Uterus (tissue), 3 donors: ENCODE measurements at regions not wholly inside any gene's neighbourhood (a gene's known extent, or its start where the extent isn't known, plus 50 kb on each side); places are given as distances from the start of the nearest gene placed in this dataset.

ENCODE experiments used
- DNase-seq, 2 donors: peaks; one replicate each; pipeline ENCODE4 v3.0.0-alpha.2; 2019 to 2020
- H3K27ac ChIP-seq, 2 donors: fragments of 200-600 bp; sonication (generic); 1 replicate in 1 of 2; 2 replicates in 1 of 2; pipeline ENCODE4 v1.5.1; 2016 to 2018
- H3K27me3 ChIP-seq, 2 donors: fragments of 200-600 bp; sonication (generic); one replicate each; pipeline ENCODE4 v1.5.1; 2018 to 2019; ENCODE audit warnings: control low read depth in 1 of 2
- H3K36me3 ChIP-seq, 2 donors: fragments of 200-600 bp; sonication (generic); one replicate each; pipeline ENCODE4 v1.5.1; 2019; ENCODE audit warnings: control low read depth in 1 of 2
- H3K4me1 ChIP-seq, 2 donors: fragments of 200-600 bp; sonication (generic); one replicate each; pipeline ENCODE4 v1.5.1; 2018 to 2019; ENCODE audit warnings: control low read depth in 1 of 2
- H3K4me3 ChIP-seq, 2 donors: fragments of 200-600 bp; sonication (generic); 1 replicate in 1 of 2; 2 replicates in 1 of 2; pipeline ENCODE4 v1.5.1; 2018 to 2019; ENCODE audit warnings: mild to moderate bottlenecking in 1 of 2
- H3K9me3 ChIP-seq, 2 donors: fragments of 200-600 bp; sonication (generic); one replicate each; pipeline ENCODE4 v1.5.1; 2019; ENCODE audit warnings: control low read depth in 1 of 2
- CTCF ChIP-seq, 4 experiments: fragments of 200-600 bp in 2 of 4; fragments of 450-650 bp in 2 of 4; sonication (generic) in 2 of 4; IDR thresholded peaks; one replicate each; pipeline ENCODE4 v1.5.1; 2016 to 2019; ENCODE audit warnings: antibody characterized with exemption in 4 of 4, mild to moderate bottlenecking in 2 of 4, moderate library complexity in 1 of 4
- POLR2A ChIP-seq, 2 donors: fragments of 450-650 bp; IDR thresholded peaks; one replicate each; pipeline ENCODE4 v1.6.1; 2016; ENCODE audit warnings: antibody characterized with exemption in 2 of 2, mild to moderate bottlenecking in 1 of 2, moderate library complexity in 1 of 2
- intact Hi-C: fragments of 100-400 bp; cut with DNase I; formaldehyde crosslinking; loops from one replicate; pipeline ENCODE4 v1.15.1; 2023; ENCODE audit warnings: low total_unique reads
- donor health status: DM: yes; HTN: yes; CAD: no.

GRCh38 chr12:107474639-107475539 is 210.7 kb upstream of the PWP1 start:
- TF ChIP-seq CTCF (IDR thresholded peaks at IDR 0.05) (no peak), POLR2A (IDR thresholded peaks at IDR 0.05) (no peak)
- DNase-seq, result no peak
- H3K27me3 ChIP-seq, result no peaks in the 10 kb centered on the region
- H3K36me3 ChIP-seq, result no peaks in the 10 kb centered on the region
- intact Hi-C loops, result no loop called here
- H3K4me3 ChIP-seq, result no peak overlapping the region
- no peak overlapping the region for H3K27ac ChIP-seq
- H3K4me1 ChIP-seq, result no peaks in the 10 kb centered on the region
- H3K9me3 ChIP-seq, result no peaks in the 10 kb centered on the region

DNA sequence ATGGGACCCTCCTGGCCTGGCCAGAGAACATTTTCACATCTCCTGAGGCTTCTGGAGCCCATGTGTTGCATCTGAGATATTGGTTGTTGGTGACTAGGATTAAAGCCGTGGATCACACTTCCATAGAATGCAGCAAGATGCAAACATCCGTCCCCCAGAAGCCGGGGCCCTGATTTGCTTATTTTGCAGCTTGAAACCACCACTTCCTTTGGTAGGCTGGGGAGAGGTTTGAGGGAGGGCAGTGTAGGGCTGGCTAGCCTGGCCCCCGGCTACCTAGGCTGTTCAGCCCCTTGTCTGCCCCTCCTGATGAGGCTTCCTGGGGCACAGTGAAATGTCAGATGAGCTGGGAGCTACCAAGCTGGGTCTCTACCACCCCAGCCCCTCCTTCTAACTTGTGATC is 209.7 kb upstream of the PWP1 start:
- TF ChIP-seq POLR2A (IDR thresholded peaks at IDR 0.05) (no peak), CTCF (IDR thresholded peaks at IDR 0.05) (no peak)
- Histone ChIP-seq H3K4me1 (no peaks in the 10 kb centered on the region), H3K27ac (no peak overlapping the region), H3K36me3 (no peaks in the 10 kb centered on the region), H3K9me3 (no peaks in the 10 kb centered on the region), H3K27me3 (no peaks in the 10 kb centered on the region), H3K4me3 (no peak overlapping the region)
- no peak for DNase-seq
- intact Hi-C loops, result no loop called here

- Histone ChIP-seq H3K4me3 (no peak overlapping the region), H3K27me3 (no peaks in the 10 kb centered on the region), H3K4me1 (no peaks in the 10 kb centered on the region), H3K9me3 (no peaks in the 10 kb centered on the region), H3K27ac (no peak overlapping the region), H3K36me3 (no peaks in the 10 kb centered on the region)
- TF ChIP-seq CTCF (IDR thresholded peaks at IDR 0.05) (no peak), POLR2A (IDR thresholded peaks at IDR 0.05) (no peak)
- intact Hi-C loops, result no loop called here
- no peak for DNase-seq
Measured at GRCh38 chr12:107477018-107477417, 208.6 kb upstream of the PWP1 start.

DNA sequence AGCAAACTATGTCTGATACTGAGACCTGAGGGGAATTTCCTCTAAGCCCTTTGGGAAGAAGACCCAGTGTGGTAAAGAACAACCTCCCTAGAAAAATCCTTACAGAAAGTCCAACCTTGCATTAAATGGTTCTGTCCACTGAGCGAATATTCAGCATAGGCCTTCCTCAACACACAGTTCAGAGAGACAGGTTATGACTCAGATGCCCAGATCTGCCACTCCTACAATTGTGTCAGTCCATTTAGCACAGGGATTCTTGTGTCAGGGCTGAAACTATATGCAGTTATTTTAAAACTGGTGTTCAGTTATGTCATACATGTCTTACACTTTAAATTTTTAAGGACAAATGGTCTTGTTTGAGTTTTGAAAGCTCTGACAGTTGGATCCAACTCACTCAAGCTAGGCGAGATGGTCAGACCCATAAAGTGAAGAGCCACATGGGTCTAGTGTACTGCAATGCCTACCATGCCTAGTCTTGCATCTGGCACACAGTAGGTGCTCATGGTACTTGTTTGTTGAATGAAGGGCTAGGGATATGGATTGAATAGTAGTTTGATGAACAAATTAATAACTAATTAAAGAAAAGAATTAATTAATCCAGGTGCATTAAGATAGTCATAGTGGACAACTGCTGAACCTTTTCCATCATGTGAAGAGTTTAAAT is 207.5 kb upstream of the PWP1 start:
- no peaks in the 10 kb centered on the region for H3K27me3 ChIP-seq

More for the DNA sequence above, 207.5 kb upstream of the PWP1 start:
- DNase-seq, result no peak
- no peak for TF ChIP-seq CTCF (IDR thresholded peaks at IDR 0.05)
- no peak for TF ChIP-seq POLR2A (IDR thresholded peaks at IDR 0.05)
- intact Hi-C loops, result no loop called here
- no peaks in the 10 kb centered on the region for H3K9me3 ChIP-seq
- no peak overlapping the region for H3K4me3 ChIP-seq
- H3K36me3 ChIP-seq, result no peaks in the 10 kb centered on the region
- no peak overlapping the region for H3K27ac ChIP-seq
- no peaks in the 10 kb centered on the region for H3K4me1 ChIP-seq
